NCI-H2227 treated with DMSO at 0.1 percent for 48 hours (cell line): ENCODE measurements at regions not wholly inside any gene's neighbourhood (a gene's known extent, or its start where the extent isn't known, plus 50 kb on each side); places are given as distances from the start of the nearest gene placed in this dataset.

Experiments used
- DNase-seq: peaks from one replicate; lab custom pipeline; 2025; lab: John Stamatoyannopoulos, UW

GRCh38 chr20:60901831-60902230, 350.2 kb upstream of the CDH4 start:
- no peak for DNase-seq

GRCh38 chr20:60903325-60903971, 348.6 kb upstream of the CDH4 start:
- DNase-seq, result peak; percentile 12

- DNase-seq, result no peak
These were observed 347.3 kb upstream of the CDH4 start for GRCh38 chr20:60904730-60905129.

GRCh38 chr20:60905919-60906318, 346.1 kb upstream of the CDH4 start:
- DNase-seq, result no peak

GRCh38 chr20:60906555-60906954, 345.5 kb upstream of the CDH4 start:
- DNase-seq, result no peak

GRCh38 chr20:60913298-60913697, 338.8 kb upstream of the CDH4 start:
- no peak for DNase-seq

- no peak for DNase-seq
These were observed 330.9 kb upstream of the CDH4 start for GRCh38 chr20:60921022-60921622.

GRCh38 chr20:60926831-60927230, 325.2 kb upstream of the CDH4 start:
- DNase-seq, result no peak

- no peak for DNase-seq
These were observed 323.7 kb upstream of the CDH4 start for GRCh38 chr20:60928341-60928740.

GRCh38 chr20:60930023-60930790, 321.9 kb upstream of the CDH4 start:
- DNase-seq, result no peak

- no peak for DNase-seq
These were observed 320.4 kb upstream of the CDH4 start for GRCh38 chr20:60931696-60932095.

GRCh38 chr20:60934724-60935123, 317.3 kb upstream of the CDH4 start:
- DNase-seq, result no peak

GRCh38 chr20:60935971-60936370, 316.1 kb upstream of the CDH4 start:
- no peak for DNase-seq

- no peak for DNase-seq
These were observed 314.5 kb upstream of the CDH4 start for GRCh38 chr20:60937585-60937984.

- no peak for DNase-seq
These were observed 310.7 kb upstream of the CDH4 start for GRCh38 chr20:60941379-60941778.

- DNase-seq, result no peak
These were observed 304.2 kb upstream of the CDH4 start for GRCh38 chr20:60947819-60948218.

GRCh38 chr20:60948224-60948623, 303.8 kb upstream of the CDH4 start:
- DNase-seq, result peak; percentile 41

- DNase-seq, result no peak
These were observed 301.5 kb upstream of the CDH4 start for GRCh38 chr20:60950561-60950960.

GRCh38 chr20:60950974-60951373, 301.1 kb upstream of the CDH4 start:
- no peak for DNase-seq

- DNase-seq, result no peak
These were observed 299.2 kb upstream of the CDH4 start for GRCh38 chr20:60952861-60953260.

GRCh38 chr20:60953321-60953720, 298.7 kb upstream of the CDH4 start:
- no peak for DNase-seq

- DNase-seq, result no peak
These were observed 296.4 kb upstream of the CDH4 start for GRCh38 chr20:60955706-60956105.

GRCh38 chr20:60956194-60956593, 295.9 kb upstream of the CDH4 start:
- no peak for DNase-seq
